ENCODE measurements at regions not wholly inside any gene's neighbourhood (a gene's known extent, or its start where the extent isn't known, plus 50 kb on each side); places are given as distances from the start of the nearest gene placed in this dataset.
"Not testable (repeated sequence)": the region's sequence is repeated elsewhere in the genome, so short reads cannot be mapped to it uniquely, and the experiment has no call there.

DNA sequence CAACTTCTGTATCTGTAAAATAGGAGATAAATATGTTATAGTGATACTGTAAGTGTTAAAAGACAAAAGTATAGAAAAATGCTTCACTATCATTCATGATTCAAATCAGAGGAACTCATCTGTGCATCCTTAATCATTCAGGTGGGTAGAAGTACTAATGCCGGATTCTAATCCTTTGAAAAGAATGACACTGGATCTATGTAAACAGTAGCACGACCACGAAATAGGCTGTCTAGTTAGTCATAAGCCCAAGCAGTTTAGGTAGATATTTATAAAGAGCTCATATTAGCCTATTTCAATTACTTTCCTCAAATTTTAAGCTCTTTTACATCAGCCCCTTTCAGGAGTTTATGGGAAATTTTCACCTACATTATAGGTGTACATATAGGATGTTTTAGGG is 437.9 kb downstream of the SOX2 start:
- no peak for DNase-seq

- DNase-seq, result not testable (repeated sequence)
Observed at GRCh38 chr3:182156326-182156725, 444.6 kb downstream of the SOX2 start.

DNA sequence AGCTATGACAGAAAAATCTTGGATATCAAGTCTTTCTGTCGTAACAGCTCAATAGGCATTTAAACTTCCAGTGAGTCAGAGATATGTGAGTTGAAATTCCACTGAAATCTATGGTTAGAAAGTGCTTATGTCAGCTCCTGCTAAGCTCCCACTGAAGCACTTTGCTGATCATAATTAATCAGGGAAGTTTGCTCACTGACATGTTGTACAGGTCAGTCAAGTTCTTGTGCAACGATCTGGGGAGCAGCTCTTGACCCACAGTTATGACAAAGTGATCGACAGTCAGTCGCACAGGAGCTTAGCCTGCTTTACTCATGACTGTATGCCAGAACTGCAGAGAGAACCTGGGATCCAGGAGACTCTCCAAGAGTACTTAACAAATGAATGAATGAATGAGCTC is 453.5 kb downstream of the SOX2 start:
- DNase-seq, result no peak

DNA sequence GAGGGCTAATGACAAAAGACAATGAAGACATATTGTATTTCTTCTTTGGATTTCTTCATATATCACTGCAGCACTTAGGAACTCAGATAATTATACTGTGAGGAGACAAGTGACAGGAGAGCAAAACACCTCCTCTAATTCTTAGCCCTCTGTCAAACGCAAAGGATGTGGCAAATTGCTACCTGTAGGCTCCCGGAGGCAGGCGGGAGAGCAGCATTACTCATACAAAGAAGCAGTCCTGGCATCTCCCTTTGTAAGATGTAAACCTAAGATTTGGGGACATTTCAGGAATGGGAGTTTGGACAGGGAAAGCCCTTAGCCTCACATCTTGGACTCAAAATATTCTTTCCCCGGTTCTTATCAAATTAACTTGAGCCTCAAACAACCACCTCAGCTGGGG is 460.8 kb downstream of the SOX2 start:
- DNase-seq, result no peak

GRCh38 chr3:182178488-182179200 is 466.9 kb downstream of the SOX2 start:
- no peak for DNase-seq

DNA sequence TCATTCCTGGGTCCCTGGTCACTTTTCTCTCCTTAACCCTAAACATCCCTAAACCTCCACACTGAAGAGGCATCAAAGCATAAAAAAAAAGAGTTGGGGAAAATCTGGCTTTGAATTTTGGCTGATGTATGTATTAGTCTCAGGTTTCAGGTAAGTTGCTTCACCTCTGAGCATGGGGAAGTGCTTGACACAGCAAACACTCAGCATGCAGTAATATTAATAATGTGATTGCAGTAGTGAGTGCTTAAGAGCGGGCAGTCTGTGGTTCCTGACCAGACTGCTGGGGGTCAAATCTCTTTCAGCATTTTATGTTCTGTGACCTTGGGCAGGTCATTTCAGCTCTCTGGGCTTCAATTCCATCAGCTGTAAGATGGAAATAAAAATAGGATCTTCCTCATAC is 467.9 kb downstream of the SOX2 start:
- no peak for DNase-seq

DNA sequence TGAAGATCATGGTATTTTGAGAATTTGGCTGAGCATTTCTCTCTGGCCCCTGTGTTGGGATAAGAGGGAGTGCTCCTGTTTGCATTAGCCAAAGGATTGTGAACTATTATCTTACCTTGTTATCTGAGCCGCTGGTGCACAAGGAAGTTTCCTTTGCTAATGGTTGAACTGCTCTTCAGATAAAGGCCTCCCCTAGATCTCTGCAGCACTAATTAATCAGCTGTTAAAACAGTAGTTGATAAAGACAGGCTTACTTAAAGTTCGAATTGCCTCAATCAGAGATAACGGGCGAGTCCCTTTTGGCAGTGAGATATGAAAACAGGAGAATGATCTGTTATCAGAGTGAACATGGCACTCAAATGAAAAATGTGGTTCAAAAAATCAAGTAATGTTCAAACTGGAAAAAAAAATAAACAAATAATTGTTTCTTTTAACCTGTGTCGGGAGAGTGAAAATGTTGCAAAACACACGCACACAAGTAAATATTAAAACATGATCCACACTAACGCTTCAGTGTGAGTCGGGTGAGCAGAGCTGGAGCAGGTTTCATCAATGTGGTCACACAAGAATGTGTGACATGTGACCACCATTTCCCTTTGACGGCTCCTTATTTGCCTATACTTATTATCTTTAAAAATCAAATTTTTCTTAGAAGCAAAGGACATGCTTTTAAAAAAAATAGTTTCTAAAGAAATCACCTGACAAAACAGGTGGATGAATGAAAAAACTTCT is 469.1 kb downstream of the SOX2 start:
- DNase-seq, result no peak

GRCh38 chr3:182182531-182182968 is 470.8 kb downstream of the SOX2 start:
- no peak for DNase-seq

GRCh38 chr3:182183716-182184430 is 472.1 kb downstream of the SOX2 start:
- no peak for DNase-seq

DNA sequence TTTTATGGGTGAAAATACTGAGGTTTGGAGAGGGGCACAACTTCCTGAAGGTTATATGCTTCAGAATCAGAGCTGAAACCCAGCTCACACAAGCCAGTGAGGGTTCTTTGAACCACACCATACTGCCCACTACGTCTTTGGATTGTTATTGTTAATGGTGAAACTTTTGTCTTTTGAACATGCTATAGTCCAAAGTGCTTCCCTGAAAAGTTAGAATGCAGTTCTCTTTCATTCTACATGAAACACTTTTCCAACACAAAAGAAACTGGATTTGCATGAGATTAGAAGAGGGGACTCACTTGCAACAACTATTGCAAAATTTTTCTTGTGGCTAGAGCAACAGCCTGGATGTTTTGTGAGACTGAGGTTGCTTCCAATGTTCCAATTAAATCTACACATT is 473.6 kb downstream of the SOX2 start:
- DNase-seq, result no peak

GRCh38 chr3:182190056-182190455 is 478.3 kb downstream of the SOX2 start:
- DNase-seq, result no peak

- no peak for DNase-seq
Observed at GRCh38 chr3:182198345-182198744, 486.6 kb downstream of the SOX2 start.

GRCh38 chr3:182201456-182202168 is 489.9 kb downstream of the SOX2 start:
- DNase-seq, result no peak

- no peak for DNase-seq
Observed at GRCh38 chr3:182212479-182213076, 500.9 kb downstream of the SOX2 start.

DNA sequence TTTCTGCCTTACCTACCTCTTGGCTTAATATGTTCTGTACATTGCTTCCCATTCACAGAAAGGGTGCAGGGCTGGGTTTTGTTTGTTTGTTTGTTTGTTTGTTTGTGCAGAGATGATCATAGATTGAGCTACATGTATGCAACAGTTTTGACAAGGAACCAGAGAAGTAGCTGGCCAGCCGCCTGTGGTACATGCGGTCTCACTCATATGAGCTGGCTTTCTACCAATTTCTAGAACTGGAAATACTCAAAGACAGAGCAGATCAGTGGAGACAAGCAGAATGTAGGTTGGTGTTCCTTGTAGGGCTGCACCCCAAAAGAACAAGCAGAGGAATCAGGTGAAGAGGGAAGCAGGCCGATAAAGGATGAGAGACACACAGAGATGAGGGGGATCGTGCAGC is 502.7 kb downstream of the SOX2 start:
- DNase-seq, result no peak

- DNase-seq, result no peak
Observed at GRCh38 chr3:182215881-182216280, 504.2 kb downstream of the SOX2 start.

- DNase-seq, result no peak
Observed at GRCh38 chr3:182216311-182216970, 504.7 kb downstream of the SOX2 start.

DNA sequence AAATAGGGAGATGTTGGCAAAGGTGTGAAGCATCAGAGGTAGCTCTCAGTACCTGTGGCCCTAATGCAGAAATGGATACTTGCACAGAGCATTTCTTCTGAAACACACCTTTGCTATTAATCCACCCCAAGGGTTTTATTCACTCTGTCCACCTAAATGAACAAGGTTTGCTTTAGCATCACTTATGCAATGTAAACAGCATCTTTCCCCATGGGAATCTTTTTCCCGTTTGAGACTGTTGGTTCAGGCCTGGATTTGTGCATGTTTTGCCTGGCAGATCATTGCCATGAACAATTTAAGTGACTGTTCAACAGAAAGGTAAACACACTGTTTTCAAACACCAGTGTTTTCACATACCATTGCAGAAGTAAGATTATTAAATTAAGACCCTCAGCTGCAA is 508.3 kb downstream of the SOX2 start:
- DNase-seq, result no peak

DNA sequence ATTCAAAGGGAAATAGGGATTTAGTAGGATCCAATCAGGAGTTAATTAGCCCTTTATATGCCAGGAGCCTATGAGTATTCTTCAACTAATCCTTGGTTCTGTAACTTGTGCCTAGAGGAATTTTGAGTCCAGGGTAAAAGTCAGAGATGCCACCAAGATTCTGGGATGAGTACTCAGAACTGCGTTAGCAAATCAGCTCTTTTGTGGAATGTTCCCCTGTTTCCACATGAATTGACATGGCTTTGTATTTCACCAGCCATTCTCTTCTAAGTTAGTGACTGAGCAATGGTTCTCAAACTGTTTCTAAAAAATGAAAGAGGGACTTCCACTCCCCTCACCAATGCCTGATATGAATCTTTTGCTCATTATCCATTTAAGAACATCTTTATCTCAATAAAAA is 508.7 kb downstream of the SOX2 start:
- no peak for DNase-seq

DNA sequence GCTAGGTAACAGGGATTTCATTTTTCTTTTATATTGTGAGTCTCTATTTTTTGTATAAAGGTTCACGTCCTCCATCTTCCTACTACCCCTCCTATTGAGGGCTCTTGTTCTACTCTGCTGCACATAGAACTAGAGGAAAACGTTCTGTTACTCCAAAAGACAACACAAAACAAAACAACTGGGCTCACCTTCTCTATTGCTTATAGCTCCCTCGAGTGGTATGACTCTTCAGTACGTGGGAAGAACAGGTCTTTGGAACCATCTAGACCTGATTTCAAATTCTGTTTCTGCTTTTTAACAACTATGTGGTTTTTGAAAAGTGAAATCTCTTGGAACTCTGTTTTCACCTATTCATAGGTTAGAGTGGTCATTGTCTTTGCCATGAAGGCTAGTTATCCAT is 515.3 kb downstream of the SOX2 start:
- DNase-seq, result no peak

DNA sequence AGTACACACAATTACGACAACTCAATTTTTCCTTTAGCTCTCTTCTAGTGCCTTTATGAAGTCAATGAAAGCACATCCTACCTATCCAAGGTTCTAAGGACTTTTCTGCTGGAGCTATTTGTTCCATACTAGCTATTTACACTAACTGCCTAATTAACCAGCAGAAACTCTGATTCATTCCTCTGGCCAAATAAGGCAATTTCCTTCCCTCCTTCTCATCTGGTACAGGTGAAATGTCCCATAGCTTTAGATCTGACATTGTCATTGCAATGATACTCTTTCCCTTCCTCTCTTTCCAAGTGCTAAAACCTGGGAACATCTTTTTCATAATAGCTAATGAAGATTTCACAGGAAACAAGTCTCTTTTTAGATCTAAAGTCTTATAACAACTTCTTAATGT is 521.7 kb downstream of the SOX2 start:
- no peak for DNase-seq

GRCh38 chr3:182233957-182234356 is 522.2 kb downstream of the SOX2 start:
- DNase-seq, result no peak
